Inferior parietal cortex (tissue), 1 donor: ENCODE measurements at regions not wholly inside any gene's neighbourhood (a gene's known extent, or its start where the extent isn't known, plus 50 kb on each side); places are given as distances from the start of the nearest gene placed in this dataset.
"Not testable (repeated sequence)": the region's sequence is repeated elsewhere in the genome, so short reads cannot be mapped to it uniquely, and the experiment has no call there.

Source experiments
- DNase-seq: peaks from one replicate; pipeline ENCODE4 v3.0.0-alpha.2; 2016; ENCODE audit errors: extremely low spot score

GRCh38 chr9:85332487-85332886 lies 409.3 kb downstream of the AGTPBP1 start:
- DNase-seq, result no peak

DNA sequence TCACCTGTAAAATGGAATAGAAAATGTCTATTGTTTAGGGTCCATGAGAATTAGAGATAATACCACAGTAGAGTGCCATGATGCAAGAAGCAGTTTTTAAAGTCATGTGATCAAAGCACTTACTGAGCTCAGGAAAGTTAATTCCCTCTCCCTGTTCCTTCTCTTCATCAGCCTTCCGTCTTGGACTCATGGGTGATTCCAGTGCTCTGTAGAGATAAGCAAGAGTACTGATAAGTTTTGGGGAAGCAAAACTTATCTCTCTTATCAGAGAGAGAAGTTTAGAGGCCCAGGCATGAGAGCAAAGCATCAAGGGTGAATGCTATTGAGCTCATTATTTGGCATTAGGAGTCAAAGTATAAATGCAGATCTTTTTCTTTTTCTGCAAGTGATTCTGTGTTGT lies 410.1 kb downstream of the AGTPBP1 start:
- no peak for DNase-seq

DNA sequence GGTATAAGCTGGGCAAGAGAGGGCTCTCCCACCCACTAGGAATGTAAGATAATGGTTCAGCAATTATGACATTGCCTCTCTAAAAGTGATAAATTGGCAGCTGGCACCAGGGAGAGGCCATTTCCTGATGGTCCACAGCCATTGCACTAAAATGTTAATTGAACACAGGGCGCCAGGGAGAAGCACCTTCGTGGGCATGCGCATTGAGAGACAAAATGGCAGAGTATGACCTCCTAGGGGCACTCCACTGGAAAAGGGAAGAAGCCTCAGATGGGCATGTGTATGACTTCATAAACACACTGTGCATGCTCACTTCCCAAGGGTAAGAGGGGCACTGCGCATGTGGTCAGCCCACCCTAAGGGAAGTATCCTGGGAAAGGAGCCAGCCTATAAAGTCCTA lies 419.2 kb downstream of the AGTPBP1 start:
- DNase-seq, result no peak

GRCh38 chr9:85321561-85321960 lies 420.2 kb downstream of the AGTPBP1 start:
- DNase-seq, result no peak

DNA sequence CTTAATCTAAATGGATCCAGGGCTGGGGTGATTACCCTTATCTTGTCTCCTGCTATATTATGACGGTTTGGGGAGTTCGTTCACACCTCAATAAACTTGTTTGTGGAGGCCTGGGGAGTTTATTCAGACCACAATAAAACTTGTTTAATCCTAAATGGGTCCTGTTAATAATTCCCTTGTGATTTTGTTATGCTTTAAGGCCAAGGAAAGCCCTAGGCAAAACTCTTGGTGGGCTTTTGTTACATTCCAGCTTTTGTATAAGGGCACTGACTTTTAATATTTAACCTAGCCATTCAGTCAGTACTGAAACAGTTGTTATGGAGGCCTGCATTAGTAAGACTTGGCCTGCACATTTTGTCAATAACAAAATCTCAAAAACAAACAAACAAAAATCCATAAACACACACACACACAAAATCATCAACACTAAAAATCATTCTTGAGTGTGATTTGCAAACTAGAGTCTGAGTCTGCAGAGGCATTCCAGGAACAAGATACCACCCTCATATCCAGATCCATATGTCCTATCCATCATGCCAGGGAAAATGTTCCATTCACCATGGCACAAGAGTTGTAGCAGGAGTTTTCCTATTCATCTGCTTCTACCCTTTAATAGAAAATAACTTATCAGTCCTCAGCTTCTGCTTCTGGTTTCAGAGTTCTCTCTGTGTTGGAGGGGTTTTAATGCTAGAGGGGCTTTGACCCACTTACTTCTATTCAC lies 421.7 kb downstream of the AGTPBP1 start:
- DNase-seq, result no peak

DNA sequence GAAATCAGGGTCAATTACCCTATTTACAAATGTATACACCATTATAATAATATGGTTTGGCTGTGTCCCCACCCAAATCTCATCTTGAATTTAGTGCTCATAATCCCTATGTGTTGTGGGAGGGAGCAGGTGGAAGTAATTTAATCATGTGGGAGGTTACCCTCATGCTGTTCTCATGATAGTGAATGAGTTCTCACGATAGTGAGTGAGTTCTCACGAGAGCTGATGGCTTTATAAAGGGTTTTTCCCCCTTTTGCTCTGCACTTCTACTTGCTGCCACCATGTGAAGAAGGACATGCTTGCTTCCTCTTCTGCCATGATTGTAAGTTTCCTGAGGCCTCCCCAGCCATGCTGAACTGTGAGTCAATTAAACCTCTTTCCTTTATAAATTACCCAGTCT lies 426.2 kb downstream of the AGTPBP1 start:
- DNase-seq, result not testable (repeated sequence)

DNA sequence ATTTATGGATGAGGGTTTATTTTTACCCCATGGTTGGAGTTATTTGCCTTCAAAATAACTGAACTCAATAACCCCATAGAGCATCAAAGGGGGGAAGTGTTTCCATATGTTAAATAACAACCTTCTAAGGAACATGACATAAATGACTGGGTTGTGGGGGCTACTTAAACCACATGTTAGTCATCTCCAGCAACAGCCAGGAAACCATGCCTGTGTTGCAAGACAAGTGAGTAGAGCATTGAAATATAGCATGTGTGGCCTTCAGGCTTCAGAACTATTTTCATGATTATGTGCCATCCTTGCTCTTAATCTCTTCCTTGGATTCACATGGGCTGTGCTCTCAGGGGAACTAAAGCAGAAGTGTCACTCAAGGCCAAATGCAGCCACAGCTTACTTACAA lies 431.2 kb downstream of the AGTPBP1 start:
- DNase-seq, result no peak

DNA sequence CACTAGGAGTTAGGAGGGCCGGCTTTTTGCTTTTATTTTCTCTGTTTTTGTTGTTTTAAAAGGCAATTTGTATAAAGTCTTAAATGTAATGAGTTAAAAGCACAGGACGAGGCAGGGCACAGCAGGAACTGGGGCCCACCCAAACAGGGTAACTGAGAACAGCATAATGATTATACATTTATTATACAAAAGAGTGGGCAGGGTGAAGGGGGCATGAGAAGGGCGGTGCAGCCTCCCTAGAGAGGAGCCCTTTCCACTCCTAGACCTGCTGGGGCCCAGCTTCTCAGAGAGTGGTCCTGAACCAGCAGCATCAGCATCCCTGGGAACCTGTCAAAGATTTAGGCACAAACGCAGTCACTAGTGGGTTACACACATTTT lies 438.0 kb downstream of the AGTPBP1 start:
- DNase-seq, result no peak

- no peak for DNase-seq
Measured at GRCh38 chr9:85302938-85303756, 438.6 kb downstream of the AGTPBP1 start.

DNA sequence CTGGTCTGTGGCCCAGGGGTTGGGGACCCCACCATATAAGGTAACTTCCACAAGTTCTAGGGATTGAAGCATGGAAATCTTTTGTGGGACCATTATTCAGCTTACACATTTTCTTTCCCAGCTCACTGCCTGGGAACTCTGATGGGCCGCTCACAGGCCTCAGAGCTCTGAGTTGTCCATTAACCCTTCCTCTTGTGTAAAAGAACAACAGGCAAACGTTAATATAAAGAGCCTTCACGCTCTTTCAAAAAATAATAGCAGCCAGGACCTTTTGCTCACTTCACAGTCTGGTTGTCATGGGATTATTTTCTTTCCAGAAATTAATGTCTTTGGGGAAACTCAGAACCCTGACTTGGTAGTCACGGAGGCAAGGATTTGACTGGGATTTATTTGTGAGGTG lies 443.3 kb downstream of the AGTPBP1 start:
- DNase-seq, result no peak

- not testable (repeated sequence) for DNase-seq
Measured at GRCh38 chr9:85295244-85295643, 446.5 kb downstream of the AGTPBP1 start.

DNA sequence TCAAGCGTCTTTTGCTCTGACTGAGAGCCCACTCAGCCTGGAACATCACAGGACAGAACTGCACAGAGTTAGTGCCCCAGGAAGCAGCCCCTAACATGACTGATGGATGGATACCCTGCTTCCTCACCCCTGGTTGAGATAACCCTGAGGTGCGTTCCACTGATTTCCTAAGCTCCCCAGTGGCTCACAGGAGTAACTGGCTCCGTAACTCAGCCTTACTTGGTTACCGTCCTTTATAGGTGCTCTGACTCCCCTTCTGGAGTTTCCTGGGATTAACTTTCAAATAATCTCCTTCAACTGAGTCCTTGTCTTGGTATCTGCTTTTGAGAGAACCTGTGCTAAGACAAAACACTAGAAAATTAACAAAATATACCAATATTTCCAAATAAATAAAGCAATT lies 449.5 kb downstream of the AGTPBP1 start:
- no peak for DNase-seq

DNA sequence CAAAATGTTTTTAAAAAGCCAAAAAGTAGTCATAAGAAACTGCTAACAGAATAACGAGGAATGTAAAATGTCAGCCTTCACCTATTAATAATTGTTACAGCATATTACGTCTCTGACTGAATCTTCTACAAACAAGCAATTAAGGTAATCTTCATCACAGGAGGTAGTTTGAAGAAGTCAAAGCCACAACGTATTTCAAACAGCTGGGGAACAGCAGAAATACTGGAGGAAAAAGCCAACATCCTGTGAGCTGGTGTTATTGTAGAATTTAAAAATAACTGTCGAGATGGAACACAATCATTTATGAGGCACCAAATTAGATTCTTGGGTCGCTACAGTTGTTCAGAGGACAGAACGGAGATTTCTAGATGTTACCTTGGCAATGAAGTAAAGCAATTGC lies 450.5 kb downstream of the AGTPBP1 start:
- DNase-seq, result no peak

- no peak for DNase-seq
Measured at GRCh38 chr9:85290019-85290418, 451.7 kb downstream of the AGTPBP1 start.

DNA sequence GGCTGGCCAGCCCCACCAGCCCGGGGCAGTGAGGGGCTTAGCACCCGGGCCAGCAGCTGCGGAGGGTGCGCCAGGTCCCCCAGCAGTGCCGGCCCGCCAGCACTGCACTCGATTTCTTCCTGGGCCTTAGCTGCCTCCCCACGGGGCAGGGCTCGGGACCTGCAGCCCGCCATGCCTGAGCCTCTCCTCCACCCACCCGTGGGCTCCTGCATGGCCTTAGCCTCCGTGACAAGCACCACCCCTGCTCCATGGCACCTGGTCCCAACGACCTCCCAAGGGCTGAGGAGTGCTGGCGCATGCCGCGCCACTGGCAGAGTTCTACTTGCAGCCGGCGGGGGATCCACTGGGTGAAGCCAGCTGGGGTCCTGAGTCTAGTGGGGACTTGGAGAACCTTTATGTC lies 452.6 kb downstream of the AGTPBP1 start:
- DNase-seq, result no peak

DNA sequence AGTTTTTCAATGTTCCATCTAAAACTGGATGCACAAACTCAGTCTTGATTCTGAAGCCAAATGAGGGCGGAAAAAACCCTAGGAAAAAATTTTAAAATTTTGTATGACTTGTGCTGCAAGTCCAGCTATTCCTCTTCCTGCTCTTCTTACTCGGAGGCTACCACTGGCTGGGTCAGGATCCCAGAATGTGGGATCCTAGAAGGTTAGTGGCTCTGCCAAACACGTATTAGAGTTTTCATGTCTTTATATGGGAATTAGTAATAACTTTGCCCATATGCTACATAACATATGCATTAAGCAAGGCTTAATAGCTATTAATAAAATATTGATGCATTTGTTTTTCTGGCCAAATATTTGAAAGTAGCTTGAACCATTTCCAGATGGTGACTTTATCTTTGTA lies 458.3 kb downstream of the AGTPBP1 start:
- no peak for DNase-seq

DNA sequence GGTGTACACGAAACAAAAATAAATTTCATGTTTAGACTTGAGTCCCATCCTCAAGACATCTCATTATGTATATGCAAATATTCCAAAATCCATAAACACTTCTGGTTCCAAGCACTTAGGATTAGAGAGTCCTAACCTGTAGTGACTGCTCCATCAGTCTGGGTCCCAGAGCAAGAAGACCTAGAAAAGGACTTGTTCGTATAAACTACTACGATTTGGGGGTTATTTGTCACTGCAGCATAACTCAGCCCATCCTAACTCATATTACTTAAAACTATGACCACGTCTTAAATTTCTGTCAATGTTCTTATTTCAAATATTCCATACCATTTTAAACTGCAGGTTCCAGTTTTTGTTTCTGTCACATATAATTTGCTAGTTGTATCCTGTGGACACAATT lies 463.0 kb downstream of the AGTPBP1 start:
- no peak for DNase-seq

- no peak for DNase-seq
Measured at GRCh38 chr9:85276741-85277140, 465.0 kb downstream of the AGTPBP1 start.

DNA sequence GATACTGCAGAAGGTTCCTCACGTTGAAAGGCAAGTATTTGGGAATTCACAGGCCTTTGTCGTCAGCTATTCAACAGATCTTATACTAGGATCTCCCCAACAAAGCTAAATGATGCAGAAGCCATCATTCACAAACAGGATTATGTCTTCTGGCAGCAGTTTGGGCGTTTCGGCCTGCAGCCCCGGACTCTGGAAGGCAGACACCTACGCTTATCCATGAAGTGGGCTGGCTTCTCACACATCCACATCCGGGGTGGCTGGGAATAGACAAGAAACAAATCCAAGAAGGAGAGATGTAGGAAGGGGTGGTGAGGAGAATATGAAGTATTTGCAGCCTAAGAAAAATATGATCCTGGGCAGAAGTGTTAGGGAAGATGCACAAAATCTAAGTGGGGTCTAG lies 471.9 kb downstream of the AGTPBP1 start:
- DNase-seq, result no peak

DNA sequence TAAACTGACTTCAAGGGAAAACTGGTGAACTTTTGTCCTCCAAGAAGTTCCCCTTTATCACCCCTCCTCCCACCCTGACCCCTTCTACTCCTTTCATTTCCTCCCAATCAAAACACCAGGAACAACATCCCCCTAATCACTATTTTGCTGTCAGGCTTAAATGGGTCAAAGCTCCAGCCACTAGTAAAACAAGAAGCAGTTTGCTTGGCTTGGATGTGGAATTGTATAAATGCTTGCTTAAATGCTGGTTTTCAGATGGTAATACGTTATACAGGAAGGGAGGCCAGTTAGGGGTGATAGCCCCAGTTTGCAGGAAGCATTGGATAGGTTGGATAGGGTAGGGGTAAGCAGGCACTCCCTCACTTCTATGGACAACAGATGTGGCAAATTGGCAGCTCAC lies 473.6 kb downstream of the AGTPBP1 start:
- DNase-seq, result no peak

- no peak for DNase-seq
Measured at GRCh38 chr9:85264695-85265094, 477.1 kb downstream of the AGTPBP1 start.

DNA sequence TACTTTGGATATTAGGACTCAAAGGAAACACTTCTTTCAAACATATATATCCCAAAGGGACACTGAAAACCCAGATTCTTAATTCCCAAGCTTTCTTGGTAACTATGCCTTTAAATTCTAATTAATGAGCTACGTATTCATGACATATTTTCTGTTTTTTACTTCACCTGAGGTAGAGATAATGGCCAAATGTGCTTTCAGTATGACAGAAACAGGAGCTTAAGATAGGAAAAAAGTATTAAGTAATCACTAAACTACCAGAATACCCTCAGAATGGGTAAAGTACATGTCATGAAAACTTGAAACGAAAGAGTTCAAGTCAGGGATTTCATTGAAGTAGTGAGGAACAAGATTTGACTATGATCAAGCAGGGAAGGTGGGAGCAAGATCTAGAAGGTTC lies 478.5 kb downstream of the AGTPBP1 start:
- DNase-seq, result no peak

GRCh38 chr9:85262333-85262732 lies 479.4 kb downstream of the AGTPBP1 start:
- no peak for DNase-seq
